Keratinocyte (primary cell): ENCODE measurements at regions not wholly inside any gene's neighbourhood (a gene's known extent, or its start where the extent isn't known, plus 50 kb on each side); places are given as distances from the start of the nearest gene placed in this dataset.

ENCODE experiments used
- DNase-seq: peaks from one replicate; pipeline ENCODE4 v3.0.0-alpha.2; 2011; ENCODE audit warnings: low read depth, missing footprints, low spot score
- FAIRE-seq: peaks from 2 replicates; lab custom pipeline; 2011; peaks lifted over from hg19 to GRCh38; lab: Jason Lieb, UNC
- H2AFZ ChIP-seq: 2 replicates; pipeline ENCODE4 v1.6.0; 2012; ENCODE audit warnings: low read length, control low read depth, inconsistent platforms; ENCODE audit not compliant: control insufficient read depth
- H3K27ac ChIP-seq: 2 replicates; pipeline ENCODE4 v1.5.1; 2011; ENCODE audit warnings: low read length; ENCODE audit not compliant: control insufficient read depth, insufficient read depth
- H3K27me3 ChIP-seq: 3 replicates; pipeline ENCODE4 v1.6.0; 2011; ENCODE audit warnings: low read length; ENCODE audit not compliant: control insufficient read depth, insufficient read depth; ENCODE audit errors: extremely low read depth
- H3K36me3 ChIP-seq, 2 experiments: 2 replicates in 1 of 2; 3 replicates in 1 of 2; pipeline ENCODE4 v1.5.1; 2011; ENCODE audit warnings: low read length in 2 of 2, mild to moderate bottlenecking in 1 of 2; ENCODE audit not compliant: control insufficient read depth in 2 of 2, insufficient read depth in 2 of 2; ENCODE audit errors: extremely low read depth in 1 of 2
- H3K4me1 ChIP-seq: 3 replicates; pipeline ENCODE4 v1.5.1; 2011; ENCODE audit warnings: low read length; ENCODE audit not compliant: control insufficient read depth, insufficient read depth; ENCODE audit errors: extremely low read depth
- H3K4me2 ChIP-seq: 3 replicates; pipeline ENCODE4 v1.6.0; 2011; ENCODE audit warnings: low read depth, low read length; ENCODE audit not compliant: control insufficient read depth, insufficient read depth; ENCODE audit errors: extremely low read depth
- H3K4me3 ChIP-seq, 3 experiments: fragments of 200-600 bp in 1 of 3; sonication (generic) in 1 of 3; 2 replicates in 2 of 3; 3 replicates in 1 of 3; pipeline ENCODE4 v1.5.1; 2011 to 2016; ENCODE audit warnings: low read length in 3 of 3, mild to moderate bottlenecking in 3 of 3, control low read depth in 2 of 3, inconsistent platforms in 1 of 3, low read depth in 1 of 3, mixed read lengths in 1 of 3, mixed run types in 1 of 3, moderate library complexity in 1 of 3; ENCODE audit not compliant: control insufficient read depth in 2 of 3, insufficient read depth in 2 of 3; ENCODE audit errors: extremely low read depth in 1 of 3
- H3K79me2 ChIP-seq: 2 replicates; pipeline ENCODE4 v1.6.0; 2012; ENCODE audit warnings: low read length; ENCODE audit not compliant: control insufficient read depth, insufficient read depth
- H3K9ac ChIP-seq: 3 replicates; pipeline ENCODE4 v1.6.0; 2011; ENCODE audit warnings: low read length; ENCODE audit not compliant: control insufficient read depth, insufficient read depth; ENCODE audit errors: extremely low read depth
- H3K9me1 ChIP-seq: 3 replicates; pipeline ENCODE4 v1.6.0; 2011; ENCODE audit warnings: low read length; ENCODE audit not compliant: control insufficient read depth, insufficient read depth; ENCODE audit errors: extremely low read depth
- H3K9me3 ChIP-seq: 2 replicates; pipeline ENCODE4 v1.5.1; 2012; ENCODE audit warnings: low read depth, low read length; ENCODE audit not compliant: control insufficient read depth
- H4K20me1 ChIP-seq: 3 replicates; pipeline ENCODE4 v1.6.0; 2011; ENCODE audit warnings: low read length; ENCODE audit not compliant: control insufficient read depth, insufficient read depth; ENCODE audit errors: extremely low read depth
- EZH2 ChIP-seq: IDR thresholded peaks from one replicate; pipeline ENCODE4 v1.6.1; 2012; ENCODE audit warnings: inconsistent platforms, mild to moderate bottlenecking, low read length, moderate library complexity
- dilution Hi-C: fragments of 300-500 bp; cut with MboI; formaldehyde crosslinking; loops from one replicate; pipeline ENCODE4 v1.7.0; 2020; ENCODE audit warnings: low sequenced_read_pairs; ENCODE audit not compliant: extremely low pct_ligation_motif_present
- TF ChIP-seq, protein P1 (sequence below), 3 experiments: IDR thresholded peaks in 1 of 3; conservative IDR thresholded peaks in 1 of 3; optimal IDR thresholded peaks in 1 of 3; 2 replicates in 2 of 3; 3 replicates in 1 of 3; pipeline versions ENCODE3 to v1.5.1; 2011; ENCODE audit warnings: low read length in 3 of 3, mild to moderate bottlenecking in 3 of 3, moderate library complexity in 2 of 3, control low read depth in 1 of 3, inconsistent platforms in 1 of 3; ENCODE audit not compliant: insufficient read depth in 2 of 3; ENCODE audit errors: extremely low read depth in 1 of 3

GRCh38 chr10:113379091-113379490 lies 173.8 kb upstream of the HABP2 start:
- Histone ChIP-seq H3K27me3 (no peaks in the 10 kb centered on the region), H3K9me3 (no peaks in the 10 kb centered on the region), H2AFZ (no peak overlapping the region), H3K4me3 (no peak overlapping the region), H3K27ac (no peak overlapping the region), H3K79me2 (no peaks in the 10 kb centered on the region), H3K4me1 (no peaks in the 10 kb centered on the region), H3K9ac (no peak overlapping the region), H3K9me1 (no peaks in the 10 kb centered on the region), H3K4me2 (no peak overlapping the region), H3K36me3 (no peaks in the 10 kb centered on the region), H4K20me1 (no peaks in the 10 kb centered on the region)
- FAIRE-seq: no peak
- dilution Hi-C loops: no loop called here
- DNase-seq: no peak
- TF ChIP-seq EZH2: no peak
- TF ChIP-seq, protein P1, sequence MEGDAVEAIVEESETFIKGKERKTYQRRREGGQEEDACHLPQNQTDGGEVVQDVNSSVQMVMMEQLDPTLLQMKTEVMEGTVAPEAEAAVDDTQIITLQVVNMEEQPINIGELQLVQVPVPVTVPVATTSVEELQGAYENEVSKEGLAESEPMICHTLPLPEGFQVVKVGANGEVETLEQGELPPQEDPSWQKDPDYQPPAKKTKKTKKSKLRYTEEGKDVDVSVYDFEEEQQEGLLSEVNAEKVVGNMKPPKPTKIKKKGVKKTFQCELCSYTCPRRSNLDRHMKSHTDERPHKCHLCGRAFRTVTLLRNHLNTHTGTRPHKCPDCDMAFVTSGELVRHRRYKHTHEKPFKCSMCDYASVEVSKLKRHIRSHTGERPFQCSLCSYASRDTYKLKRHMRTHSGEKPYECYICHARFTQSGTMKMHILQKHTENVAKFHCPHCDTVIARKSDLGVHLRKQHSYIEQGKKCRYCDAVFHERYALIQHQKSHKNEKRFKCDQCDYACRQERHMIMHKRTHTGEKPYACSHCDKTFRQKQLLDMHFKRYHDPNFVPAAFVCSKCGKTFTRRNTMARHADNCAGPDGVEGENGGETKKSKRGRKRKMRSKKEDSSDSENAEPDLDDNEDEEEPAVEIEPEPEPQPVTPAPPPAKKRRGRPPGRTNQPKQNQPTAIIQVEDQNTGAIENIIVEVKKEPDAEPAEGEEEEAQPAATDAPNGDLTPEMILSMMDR (optimal IDR thresholded peaks at IDR 0.05 in 1 of 3, IDR thresholded peaks at IDR 0.05 in 1 of 3, conservative IDR thresholded peaks at IDR 0.05 in 1 of 3; ENCODE audit: extremely low read depth in 1 of 3, insufficient read depth in 2 of 3, low read length in 3 of 3): no peak

GRCh38 chr10:113381416-113381815 lies 171.4 kb upstream of the HABP2 start:
- Histone ChIP-seq H2AFZ (no peak overlapping the region), H4K20me1 (no peaks in the 10 kb centered on the region), H3K4me2 (no peak overlapping the region), H3K79me2 (no peaks in the 10 kb centered on the region), H3K9me3 (no peaks in the 10 kb centered on the region), H3K4me1 (no peaks in the 10 kb centered on the region), H3K4me3 (no peak overlapping the region), H3K9me1 (no peaks in the 10 kb centered on the region), H3K36me3 (no peaks in the 10 kb centered on the region), H3K9ac (no peak overlapping the region), H3K27me3 (no peaks in the 10 kb centered on the region), H3K27ac (no peak overlapping the region)
- DNase-seq (no peak), FAIRE-seq (no peak)
- dilution Hi-C loops: no loop called here
- TF ChIP-seq, protein P1 (optimal IDR thresholded peaks at IDR 0.05 in 1 of 3, IDR thresholded peaks at IDR 0.05 in 1 of 3, conservative IDR thresholded peaks at IDR 0.05 in 1 of 3; ENCODE audit: extremely low read depth in 1 of 3, insufficient read depth in 2 of 3, low read length in 3 of 3): no peak
- TF ChIP-seq EZH2: no peak
